Activated CD8-positive, alpha-beta memory T cell treated with anti-CD3 and anti-CD28 coated beads, Interleukin-2, amount 50 U/mL, for 24 hours (primary cell): ENCODE measurements at regions not wholly inside any gene's neighbourhood (a gene's known extent, or its start where the extent isn't known, plus 50 kb on each side); places are given as distances from the start of the nearest gene placed in this dataset.

ENCODE experiments used
- DNase-seq: peaks from one replicate; pipeline ENCODE4 v3.0.0-alpha.2; 2020; ENCODE audit errors: extremely low read depth

GRCh38 chr17:14762736-14763479, 462.0 kb downstream of the HS3ST3B1 start:
- no peak for DNase-seq

- DNase-seq, result no peak
Measured at GRCh38 chr17:14760719-14761411, 460.0 kb downstream of the HS3ST3B1 start.

- DNase-seq, result no peak
Measured at GRCh38 chr17:14760212-14760611, 459.3 kb downstream of the HS3ST3B1 start.

- no peak for DNase-seq
Measured at GRCh38 chr17:14759325-14759724, 458.4 kb downstream of the HS3ST3B1 start.

GRCh38 chr17:14756479-14756878, 455.6 kb downstream of the HS3ST3B1 start:
- no peak for DNase-seq

- no peak for DNase-seq
Measured at GRCh38 chr17:14755002-14755401, 454.1 kb downstream of the HS3ST3B1 start.

GRCh38 chr17:14753383-14753782, 452.5 kb downstream of the HS3ST3B1 start:
- no peak for DNase-seq

- no peak for DNase-seq
Measured at GRCh38 chr17:14752011-14752410, 451.1 kb downstream of the HS3ST3B1 start.

- DNase-seq, result no peak
Measured at GRCh38 chr17:14750866-14751265, 450.0 kb downstream of the HS3ST3B1 start.

- DNase-seq, result no peak
Measured at GRCh38 chr17:14749269-14749668, 448.4 kb downstream of the HS3ST3B1 start.

GRCh38 chr17:14748036-14748710, 447.3 kb downstream of the HS3ST3B1 start:
- no peak for DNase-seq

GRCh38 chr17:14747603-14747950, 446.7 kb downstream of the HS3ST3B1 start:
- DNase-seq, result no peak

GRCh38 chr17:14746822-14747602, 446.1 kb downstream of the HS3ST3B1 start:
- DNase-seq, result no peak

- no peak for DNase-seq
Measured at GRCh38 chr17:14745541-14745940, 444.7 kb downstream of the HS3ST3B1 start.

- no peak for DNase-seq
Measured at GRCh38 chr17:14744761-14745473, 444.0 kb downstream of the HS3ST3B1 start.

- no peak for DNase-seq
Measured at GRCh38 chr17:14741491-14741890, 440.6 kb downstream of the HS3ST3B1 start.

GRCh38 chr17:14739656-14740431, 439.0 kb downstream of the HS3ST3B1 start:
- DNase-seq, result no peak

GRCh38 chr17:14738652-14738988, 437.7 kb downstream of the HS3ST3B1 start:
- DNase-seq, result no peak

GRCh38 chr17:14737984-14738651, 437.2 kb downstream of the HS3ST3B1 start:
- DNase-seq, result no peak

GRCh38 chr17:14736631-14737030, 435.8 kb downstream of the HS3ST3B1 start:
- DNase-seq, result no peak
